NCI-H146 treated with DMSO at 0.1 percent for 48 hours (cell line): ENCODE measurements at regions not wholly inside any gene's neighbourhood (a gene's known extent, or its start where the extent isn't known, plus 50 kb on each side); places are given as distances from the start of the nearest gene placed in this dataset.
A peak's percentile ranks its signal among the peaks of the same experiment; 100 is the strongest.

Experiments used
- DNase-seq: peaks from one replicate; lab custom pipeline; 2025; ENCODE audit not compliant: unreplicated experiment; lab: John Stamatoyannopoulos, UW

DNA sequence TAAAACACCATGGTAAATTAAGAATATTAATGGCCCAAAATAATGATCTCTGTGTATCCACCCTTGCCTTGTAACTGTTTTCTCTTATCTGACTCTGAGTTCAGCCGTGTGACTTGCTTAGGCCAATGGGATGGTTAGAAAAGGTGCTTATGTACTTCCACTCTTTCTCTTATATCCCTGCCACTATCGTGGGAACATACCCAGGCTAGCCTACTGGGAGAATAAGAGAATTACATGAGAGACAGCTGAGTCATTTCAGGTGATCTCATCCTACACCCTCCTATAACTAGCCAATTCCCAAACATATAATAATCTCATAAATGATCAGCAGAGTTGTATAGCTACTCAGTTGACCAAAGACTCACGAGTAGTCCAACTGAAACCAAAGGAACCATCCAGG is 98.3 kb upstream of the ABI3BP start:
- no peak for DNase-seq

DNA sequence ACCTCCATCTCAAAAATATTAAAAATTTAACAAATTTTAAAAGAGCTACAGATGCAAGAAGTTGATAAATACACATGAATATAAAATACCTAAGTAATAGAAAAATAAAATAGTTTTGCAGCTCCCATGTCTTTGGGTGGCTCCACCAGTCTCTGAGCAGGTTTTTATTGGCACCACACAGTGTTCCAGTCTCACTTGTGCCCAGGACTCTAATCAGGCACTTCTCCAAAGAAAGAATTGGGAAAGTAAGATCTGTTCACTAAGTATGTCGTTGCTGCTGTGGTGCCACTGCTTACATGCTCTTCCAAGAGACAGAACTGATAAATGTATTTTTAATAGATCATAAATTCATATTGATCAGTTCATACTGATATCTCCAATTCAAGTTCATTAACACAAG is 92.5 kb upstream of the ABI3BP start:
- DNase-seq: no peak

DNA sequence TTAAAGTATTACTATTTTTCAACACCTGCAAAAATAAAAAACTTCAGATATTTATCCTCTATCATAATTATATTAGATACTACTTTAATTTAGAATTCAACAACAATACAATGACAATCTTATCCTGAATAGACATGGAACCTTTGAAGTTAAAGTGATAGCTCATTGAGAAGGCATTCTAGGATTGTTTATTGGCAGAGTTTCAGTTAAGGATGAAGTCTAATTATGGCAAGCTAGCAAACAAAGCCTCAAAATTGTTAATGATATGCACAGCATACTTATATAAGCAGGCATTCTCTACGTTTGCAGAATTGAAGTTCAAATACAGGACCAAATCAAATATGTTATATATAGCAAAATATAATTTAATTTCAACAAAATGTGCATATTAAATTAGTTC is 91.2 kb upstream of the ABI3BP start:
- no peak for DNase-seq

DNA sequence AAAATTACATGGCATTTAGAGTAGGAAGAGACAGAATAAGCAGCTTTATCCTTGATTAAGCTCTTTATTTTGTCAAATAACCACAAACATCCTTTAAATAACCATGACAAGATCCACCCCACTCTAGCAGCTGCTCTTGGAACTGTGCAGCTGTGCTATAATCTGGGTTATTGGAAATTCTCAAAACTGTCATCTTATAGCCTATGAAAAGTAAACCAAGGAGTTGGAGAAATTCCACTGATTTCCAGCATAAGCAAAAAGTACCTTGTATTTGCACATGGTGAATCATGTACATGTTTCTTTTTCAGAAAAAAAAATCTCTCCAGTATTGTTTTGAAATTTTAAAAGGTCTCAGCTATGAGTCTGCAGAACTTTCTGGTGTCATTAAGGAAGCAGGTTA is 88.8 kb upstream of the ABI3BP start:
- DNase-seq: no peak

DNA sequence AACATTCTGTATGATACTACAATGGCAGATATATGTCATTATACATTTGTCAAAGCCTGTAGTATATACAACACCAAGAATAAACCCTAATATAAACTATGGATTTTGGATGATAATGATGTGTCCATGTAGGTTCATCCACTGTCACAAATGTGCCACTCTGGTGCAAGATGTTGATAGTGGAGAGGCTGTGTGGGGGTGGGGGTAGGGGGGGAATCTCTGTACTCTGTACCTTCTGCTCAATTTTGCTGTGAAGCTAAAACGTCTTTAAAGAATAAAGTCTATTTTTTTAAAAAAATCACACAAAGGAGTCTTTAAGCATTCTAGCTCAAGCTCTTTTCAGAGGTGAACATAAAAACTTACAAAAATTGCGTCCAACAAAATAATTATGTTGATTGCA is 88.2 kb upstream of the ABI3BP start:
- no peak for DNase-seq

DNA sequence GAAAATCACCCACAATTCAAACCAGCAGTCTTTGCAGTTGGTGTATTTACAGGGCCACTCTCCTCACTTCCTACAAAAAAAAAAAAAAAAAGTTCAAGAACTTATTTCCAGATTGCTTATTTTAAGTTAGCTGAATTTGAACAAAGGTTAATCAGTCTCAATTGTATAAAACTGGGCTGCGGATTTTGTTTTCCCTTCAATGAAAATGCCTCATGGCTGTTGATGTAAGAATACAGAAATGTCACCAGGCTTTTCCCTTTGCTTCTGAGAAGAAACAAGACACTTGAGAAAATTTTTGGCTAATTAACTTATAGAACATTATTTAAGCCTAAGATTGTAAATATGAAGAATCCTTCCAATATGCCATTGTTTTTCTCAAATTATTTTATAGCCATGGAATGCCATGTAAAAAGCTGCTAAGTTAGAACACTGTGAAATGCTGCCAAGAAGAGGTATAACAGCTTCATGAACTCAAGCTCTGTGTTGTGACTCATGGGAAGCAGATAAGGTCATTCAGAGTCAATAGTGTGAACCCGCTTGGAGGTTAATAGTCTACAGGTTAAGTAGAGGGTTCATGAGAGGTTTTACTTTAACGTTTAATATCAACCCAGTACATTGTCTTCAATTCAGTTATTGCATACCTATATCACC is 84.3 kb upstream of the ABI3BP start:
- no peak for DNase-seq

DNA sequence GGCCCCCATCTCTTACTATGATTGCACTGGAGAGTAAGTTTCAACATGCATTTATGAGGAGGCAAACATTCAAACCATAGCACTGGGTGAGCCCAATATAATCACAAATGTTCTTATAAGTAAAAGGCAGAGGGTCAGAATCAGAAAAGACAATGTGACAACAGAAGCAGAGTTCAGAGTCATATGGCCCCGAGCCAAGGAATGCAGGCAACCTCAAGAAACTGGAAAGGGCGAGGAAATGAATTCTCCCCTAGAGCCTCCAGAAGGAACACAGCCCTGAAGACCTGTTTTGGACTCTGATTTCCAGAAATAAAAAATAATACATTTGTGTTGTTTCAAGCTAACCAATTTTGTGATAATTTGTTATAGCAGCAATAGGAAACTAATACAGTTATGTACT is 81.3 kb upstream of the ABI3BP start:
- DNase-seq: no peak

DNA sequence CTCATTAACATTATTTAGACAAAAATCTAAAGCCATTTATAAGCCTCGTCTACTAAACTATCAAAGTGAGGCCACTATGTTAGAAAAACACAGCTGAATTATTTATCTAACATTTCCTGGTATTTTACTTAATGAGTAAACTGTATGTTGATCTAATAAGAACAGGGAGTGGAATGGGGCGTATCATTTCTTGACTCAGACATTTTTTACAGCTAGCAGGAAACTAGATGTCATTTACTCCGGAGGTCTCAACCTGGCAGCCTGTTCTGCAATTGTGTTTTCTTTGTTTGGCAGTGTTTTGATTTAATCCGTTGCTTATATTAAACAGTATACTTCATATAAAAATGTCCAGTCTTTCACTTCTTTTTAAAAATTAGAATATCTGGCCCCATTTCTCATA is 79.1 kb upstream of the ABI3BP start:
- DNase-seq: no peak

DNA sequence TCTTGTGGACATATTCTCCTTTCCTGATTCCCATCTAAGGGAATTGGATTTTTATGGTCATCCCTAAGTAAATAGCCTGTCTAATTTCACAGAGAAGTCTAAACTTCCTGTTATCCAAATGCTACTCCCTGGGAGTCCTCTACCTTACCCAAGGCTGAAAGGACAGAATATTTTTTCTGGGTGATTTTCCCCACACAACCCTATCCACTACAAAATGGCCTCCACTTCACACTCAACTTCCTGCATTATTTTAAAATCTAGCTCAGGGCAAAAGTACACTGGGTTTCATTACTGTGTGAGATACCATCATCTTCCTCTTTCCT is 77.5 kb upstream of the ABI3BP start:
- no peak for DNase-seq

DNA sequence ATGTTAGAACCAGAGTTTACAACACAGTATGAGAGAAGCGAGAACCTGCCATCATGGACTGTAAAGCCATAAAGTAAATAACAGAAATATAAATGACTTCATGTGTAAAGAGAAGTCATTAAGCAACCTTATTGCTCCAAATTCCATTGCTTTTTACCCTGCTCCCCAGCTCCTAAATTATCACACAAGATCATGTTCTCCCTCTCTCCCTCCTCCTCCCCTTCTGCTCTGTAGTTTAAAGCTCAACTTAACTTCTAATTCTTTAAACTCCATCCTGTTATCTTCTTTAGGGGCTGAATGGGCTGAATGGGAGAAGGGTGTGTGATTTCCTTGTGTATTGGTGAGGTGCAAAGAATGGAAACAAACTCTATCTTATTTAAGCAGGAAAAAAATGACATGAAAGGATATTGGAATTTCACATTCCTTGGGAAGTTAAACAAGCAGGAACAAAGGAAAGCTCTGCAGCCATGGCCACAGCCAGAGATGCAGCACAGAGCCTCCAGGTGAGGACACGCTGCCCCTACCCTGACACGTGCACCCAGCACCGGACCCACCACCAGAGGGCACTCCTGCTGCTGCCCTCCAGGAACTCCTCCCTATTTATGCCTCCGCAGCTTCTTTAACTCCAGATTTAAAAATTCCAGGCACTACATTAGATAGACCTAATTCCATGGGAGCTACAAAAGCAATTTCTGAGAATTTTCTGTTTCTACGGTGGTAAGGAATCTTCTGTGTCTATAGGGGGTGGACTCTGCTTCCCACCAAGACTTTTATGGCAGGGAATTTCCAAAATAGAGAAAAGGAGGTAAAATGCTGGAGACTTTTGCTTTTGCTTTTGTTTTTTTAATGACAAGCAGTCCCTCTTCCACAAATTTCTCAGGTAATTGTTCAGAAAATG is 76.9 kb upstream of the ABI3BP start:
- DNase-seq: peak; percentile 3

DNA sequence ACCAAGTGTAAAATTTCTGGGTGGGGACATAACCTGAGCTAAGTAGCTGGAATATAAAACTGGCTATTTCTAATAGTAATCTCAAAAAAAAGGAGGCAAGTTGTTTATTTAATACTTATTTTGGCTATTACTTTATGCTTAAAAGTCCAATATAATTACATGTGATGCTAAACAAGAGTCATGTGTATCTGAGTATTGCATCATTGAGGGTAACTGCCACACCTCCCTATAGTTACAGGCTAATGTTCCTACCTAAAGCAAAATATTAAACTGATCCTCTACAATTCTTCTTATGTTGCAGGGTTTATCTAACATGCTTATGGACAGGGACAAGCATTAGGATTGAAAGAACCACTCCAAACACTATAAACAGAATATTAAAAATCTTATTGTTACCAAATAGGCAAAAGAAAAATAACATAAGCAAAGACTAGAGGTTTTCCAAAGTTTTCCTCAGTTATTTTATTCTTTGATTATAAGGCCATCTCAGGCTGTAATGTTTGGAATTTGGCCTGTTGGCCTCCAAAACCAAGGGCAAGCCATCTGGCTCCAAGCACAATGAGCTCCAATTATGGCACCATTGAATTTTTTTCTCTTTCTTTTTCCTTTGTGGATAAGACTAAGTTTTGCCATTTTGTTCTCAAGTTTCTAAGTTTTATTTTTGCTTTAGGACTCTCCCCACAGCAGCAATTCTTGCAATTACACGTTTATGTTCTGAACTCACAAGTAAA is 75.8 kb upstream of the ABI3BP start:
- DNase-seq: no peak

DNA sequence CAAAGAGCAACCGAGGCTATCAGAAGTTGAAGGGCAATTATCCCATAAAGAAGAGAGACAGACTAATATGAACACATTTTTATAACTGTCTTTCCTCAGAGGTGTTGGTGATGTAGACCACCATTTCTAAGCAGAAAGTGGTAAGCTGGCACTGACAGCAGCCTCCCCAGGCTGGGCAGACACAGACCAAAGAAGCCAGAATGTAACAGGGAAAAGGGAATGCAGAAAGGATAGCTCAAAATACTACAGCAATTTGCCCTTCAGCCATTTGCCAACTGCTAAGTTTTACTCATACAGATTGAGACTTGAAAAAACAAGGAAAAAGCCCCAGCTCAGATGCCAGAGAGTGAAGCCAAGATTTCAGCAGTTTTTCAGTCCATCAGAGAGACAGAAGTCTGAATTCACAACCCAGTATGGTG is 73.5 kb upstream of the ABI3BP start:
- DNase-seq: no peak

DNA sequence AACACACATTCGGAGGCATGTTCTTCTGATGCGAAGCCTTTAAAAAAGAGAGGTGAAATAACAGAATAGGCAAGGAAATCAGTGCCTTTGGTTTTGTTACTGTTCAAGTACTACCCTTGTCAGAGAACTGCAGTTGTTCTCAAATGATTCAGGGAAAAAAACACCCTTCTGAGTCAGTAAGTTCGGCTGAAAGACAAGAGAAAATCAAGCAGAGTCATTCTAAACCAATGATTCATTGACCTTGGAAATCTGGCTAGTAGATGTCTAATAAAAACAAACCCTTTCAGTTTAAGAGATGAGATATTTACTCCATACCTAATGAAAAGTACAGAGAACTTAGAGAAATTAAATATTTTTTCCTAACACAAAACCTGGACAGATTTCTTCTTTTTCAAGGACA is 72.7 kb upstream of the ABI3BP start:
- DNase-seq: no peak

DNA sequence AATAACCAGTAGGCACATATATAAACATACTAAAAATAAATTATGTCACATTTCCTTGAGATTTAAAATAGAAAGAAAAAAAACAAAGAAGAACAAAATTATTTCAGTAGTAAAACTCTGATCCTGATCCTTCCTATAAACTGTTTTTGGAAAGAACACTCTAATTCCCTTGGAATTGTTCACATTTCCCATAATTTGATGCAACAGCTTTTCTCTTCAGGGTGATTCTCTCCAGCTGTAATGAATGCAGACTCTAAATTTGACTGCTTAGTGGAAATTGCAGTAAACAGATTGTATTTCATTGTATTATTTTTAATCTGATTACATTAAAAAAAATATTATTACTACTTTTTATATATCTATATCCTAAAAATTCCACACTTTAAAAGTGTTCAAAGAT is 70.2 kb upstream of the ABI3BP start:
- no peak for DNase-seq

DNA sequence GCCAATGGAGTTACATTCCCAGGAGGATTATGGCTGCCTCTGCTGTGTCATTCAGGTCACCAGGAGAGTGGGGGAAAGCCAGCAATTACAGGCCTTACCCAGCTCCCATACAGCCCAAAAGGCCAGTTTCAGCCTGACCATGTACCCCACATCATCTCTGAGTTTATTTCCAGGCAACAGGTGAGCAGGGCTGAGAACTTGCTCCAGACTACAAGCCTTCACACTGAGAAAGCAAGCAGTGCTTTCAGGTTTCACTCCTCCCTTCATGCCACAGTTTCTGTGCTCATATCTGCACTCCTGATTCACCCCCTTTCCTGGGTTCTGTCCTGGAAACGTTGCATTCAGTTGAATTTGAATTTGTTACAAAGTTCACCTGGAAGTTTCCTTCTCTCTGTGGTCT is 68.1 kb upstream of the ABI3BP start:
- no peak for DNase-seq

DNA sequence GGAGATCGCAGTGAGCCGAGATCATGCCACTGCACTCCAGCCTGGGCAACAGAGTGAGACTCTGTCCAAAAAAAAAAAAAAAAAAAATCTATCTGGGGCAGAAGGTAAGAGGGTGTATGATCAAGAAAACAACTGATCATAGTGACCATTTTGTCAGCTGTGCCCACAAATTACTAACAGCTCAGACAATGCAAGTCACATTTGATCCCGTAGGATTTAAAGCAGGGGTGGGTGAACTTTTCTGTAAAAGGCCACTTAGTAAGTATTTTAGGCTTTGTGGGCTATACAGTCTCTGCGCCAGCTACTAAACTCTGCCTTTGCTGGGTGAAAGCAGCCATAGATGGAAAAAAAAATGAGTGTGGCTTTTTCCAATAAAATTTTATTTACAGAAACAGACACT is 57.6 kb upstream of the ABI3BP start:
- DNase-seq: no peak

DNA sequence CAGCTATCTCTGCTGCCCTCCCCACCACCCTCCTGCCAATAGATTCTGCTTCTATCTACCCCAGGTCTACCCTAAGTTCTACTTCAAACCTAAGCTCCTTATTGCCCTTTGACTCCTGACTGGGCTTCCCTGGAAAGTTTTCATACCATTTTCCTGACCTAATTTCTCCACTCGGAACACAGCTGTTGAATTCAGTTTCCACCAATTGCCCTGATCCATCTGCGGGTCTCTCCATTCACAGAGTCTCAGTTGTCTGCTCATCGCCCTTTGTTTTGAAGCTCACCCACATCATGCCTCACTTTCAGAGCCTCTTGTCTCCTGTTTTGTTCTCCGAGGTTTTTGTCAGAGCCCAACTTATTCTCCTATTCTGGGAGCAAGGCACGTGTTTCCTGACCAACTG is 56.8 kb upstream of the ABI3BP start:
- DNase-seq: no peak

DNA sequence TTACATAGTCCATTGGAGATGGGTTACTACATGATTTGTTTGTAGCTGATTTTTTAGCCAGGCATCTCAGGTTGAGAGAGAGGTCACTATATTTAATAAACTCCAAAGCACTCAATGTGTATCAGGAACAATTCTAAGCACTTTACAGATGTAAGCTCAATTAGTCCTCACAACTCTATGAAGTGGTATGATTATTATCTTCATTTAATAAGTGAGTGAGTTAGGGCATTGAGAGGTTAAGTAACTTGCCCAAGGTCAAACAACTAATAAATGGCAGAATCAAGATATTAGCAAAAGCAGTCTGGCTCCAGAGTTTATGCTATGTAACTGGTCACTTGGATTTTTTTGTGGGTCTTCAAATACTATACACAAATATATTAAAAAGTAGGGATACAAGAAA is 56.3 kb upstream of the ABI3BP start:
- no peak for DNase-seq

DNA sequence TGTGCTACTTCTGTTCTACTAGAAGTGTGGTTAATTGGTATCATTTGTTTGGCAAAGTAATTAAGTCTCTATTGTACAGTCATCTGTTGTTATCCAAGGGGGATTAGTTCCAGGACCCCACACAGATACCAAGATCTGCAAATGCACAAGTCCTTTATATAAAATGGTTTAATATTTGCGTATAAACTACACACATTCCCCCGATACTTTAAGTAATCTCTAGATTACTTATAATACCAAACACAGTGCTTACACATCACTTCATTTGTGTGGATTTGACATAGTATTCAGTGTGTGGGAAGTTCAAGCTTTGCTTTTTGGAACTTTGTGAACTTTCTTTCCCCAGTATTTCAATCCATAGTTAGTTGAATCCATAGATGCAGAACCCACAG is 50.5 kb upstream of the ABI3BP start:
- DNase-seq: no peak

DNA sequence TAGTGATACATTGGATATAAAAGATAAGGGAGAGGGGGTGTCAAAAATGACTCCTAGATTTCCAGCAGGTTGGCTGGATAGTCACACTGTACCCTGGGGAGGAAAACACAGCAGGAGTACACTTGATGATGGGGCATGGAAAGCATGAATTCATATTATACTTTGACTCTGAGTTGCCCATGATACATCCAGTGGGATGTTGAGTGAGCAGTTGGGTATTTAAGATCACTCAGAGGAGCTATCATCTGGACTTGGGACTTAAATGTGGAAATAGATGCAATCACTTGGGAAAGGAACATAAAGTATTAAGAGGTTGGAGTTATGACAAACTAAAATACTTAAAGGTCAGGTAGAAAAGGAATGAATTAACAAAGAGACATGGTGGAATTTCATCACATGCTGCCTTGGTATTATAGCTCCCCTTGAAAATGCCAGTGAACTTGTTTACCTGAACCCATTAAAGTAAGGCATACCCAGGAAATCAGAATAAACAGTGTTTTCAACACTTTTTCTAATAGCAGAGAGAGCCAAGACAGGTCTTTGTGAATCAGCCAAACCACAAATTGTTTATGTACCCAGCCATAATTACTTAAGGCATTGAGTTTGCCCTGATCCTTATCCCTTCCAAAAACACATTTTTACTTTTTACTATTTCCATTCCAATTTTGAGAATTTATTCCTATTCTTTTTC is 49.9 kb upstream of the ABI3BP start:
- no peak for DNase-seq
